SK-N-SH (cell line): ENCODE measurements at regions not wholly inside any gene's neighbourhood (a gene's known extent, or its start where the extent isn't known, plus 50 kb on each side); places are given as distances from the start of the nearest gene placed in this dataset.

Experiments
- CTCF ChIA-PET: fragments of 300-600, 350-600 bp; formaldehyde crosslinking; extraction: SDS; loops from one replicate; lab custom pipeline; 2021; lab: Yijun Ruan, JAX
- POLR2A ChIA-PET: fragments of 350-600 bp; sonication (Branson Sonifier 250); formaldehyde crosslinking; extraction: SDS; loops from one replicate; lab custom pipeline; 2020; ENCODE audit warnings: antibody characterized with exemption, inconsistent platforms; lab: Yijun Ruan, JAX
- DNase-seq: peaks from one replicate; pipeline ENCODE4 v3.0.0; 2012
- H2AFZ ChIP-seq: fragments of 200-600 bp; sonication (generic); 2 replicates; pipeline ENCODE4 v1.8.1; 2016; ENCODE audit warnings: antibody characterized with exemption, mild to moderate bottlenecking, low read depth
- H3F3A ChIP-seq: fragments of 200-600 bp; sonication (generic); replicated peaks from 2 replicates; pipeline ENCODE3; 2016; ENCODE audit warnings: antibody characterized with exemption, mild to moderate bottlenecking; ENCODE audit not compliant: insufficient read depth
- H3K27ac ChIP-seq, 2 experiments: fragments of 200-500 bp in 1 of 2; fragments of 200-600 bp in 1 of 2; sonication (Bioruptor generic) in 1 of 2; sonication (generic), shearing (Covaris generic) in 1 of 2; 2 replicates each; pipeline versions ENCODE4 v1.5.1 to v1.6.1; 2014 to 2016; ENCODE audit warnings: low read depth in 2 of 2, inconsistent platforms in 1 of 2, low read length in 1 of 2, mild to moderate bottlenecking in 1 of 2, mixed read lengths in 1 of 2
- H3K27me3 ChIP-seq: fragments of 200-600 bp; sonication (generic), shearing (Covaris generic); 2 replicates; pipeline ENCODE4 v1.6.1; 2016; ENCODE audit warnings: mixed run types; ENCODE audit not compliant: insufficient read depth
- H3K36me3 ChIP-seq, 2 experiments: fragments of 200-500 bp in 1 of 2; fragments of 200-600 bp in 1 of 2; sonication (Bioruptor generic) in 1 of 2; sonication (generic) in 1 of 2; replicated peaks in 1 of 2; 2 replicates each; pipeline versions ENCODE3 to v1.5.1; 2014 to 2016; ENCODE audit warnings: low read length in 1 of 2, mild to moderate bottlenecking in 1 of 2; ENCODE audit not compliant: insufficient read depth in 2 of 2, control insufficient read depth in 1 of 2
- H3K4me1 ChIP-seq, 2 experiments: fragments of 200-500 bp in 1 of 2; fragments of 200-600 bp in 1 of 2; sonication (Bioruptor generic) in 1 of 2; sonication (generic), shearing (Covaris generic) in 1 of 2; 2 replicates each; pipeline versions ENCODE4 v1.5.1 to v1.6.1; 2014 to 2016; ENCODE audit warnings: low read depth in 1 of 2, low read length in 1 of 2, mixed run types in 1 of 2; ENCODE audit not compliant: insufficient read depth in 2 of 2, control insufficient read depth in 1 of 2
- H3K4me2 ChIP-seq: fragments of 200-600 bp; sonication (generic), shearing (Covaris generic); 2 replicates; pipeline ENCODE4 v1.6.1; 2017; ENCODE audit warnings: mixed run types
- H3K4me3 ChIP-seq, 2 experiments: fragments of 200-500 bp in 1 of 2; fragments of 200-600 bp in 1 of 2; sonication (Bioruptor generic) in 1 of 2; sonication (generic), shearing (Covaris generic) in 1 of 2; 2 replicates each; pipeline versions ENCODE4 v1.5.1 to v1.8.1; 2014 to 2016; ENCODE audit warnings: low read depth in 2 of 2, inconsistent platforms in 1 of 2, low read length in 1 of 2, mild to moderate bottlenecking in 1 of 2, mixed read lengths in 1 of 2, moderate library complexity in 1 of 2
- H3K79me2 ChIP-seq: fragments of 200-600 bp; sonication (generic); 2 replicates; pipeline ENCODE4 v1.8.1; 2017; ENCODE audit warnings: mild to moderate bottlenecking; ENCODE audit not compliant: insufficient read depth
- H3K9ac ChIP-seq: fragments of 200-600 bp; sonication (generic); 2 replicates; pipeline ENCODE4 v1.6.1; 2017; ENCODE audit warnings: mixed run types
- H3K9me2 ChIP-seq: fragments of 200-600 bp; sonication (generic); 2 replicates; pipeline ENCODE4 v1.6.1; 2017; ENCODE audit warnings: mixed run types
- H3K9me3 ChIP-seq: fragments of 200-600 bp; sonication (generic); 2 replicates; pipeline ENCODE4 v1.6.1; 2017; ENCODE audit warnings: mixed run types, mild to moderate bottlenecking, moderate library complexity
- H4K20me1 ChIP-seq: fragments of 200-600 bp; sonication (generic); 2 replicates; pipeline ENCODE4 v1.6.1; 2017; ENCODE audit warnings: mild to moderate bottlenecking, mixed run types; ENCODE audit not compliant: insufficient read depth
- ELF1 ChIP-seq: IDR thresholded peaks from 2 replicates; pipeline ENCODE4 v1.4.0; 2012
- EZH2phosphoT487 ChIP-seq: fragments of 200-600 bp; sonication (generic); IDR thresholded peaks from 2 replicates; pipeline ENCODE4 v1.6.1; 2017; ENCODE audit warnings: low read depth, mixed run types, mild to moderate bottlenecking, antibody characterized with exemption, moderate library complexity, borderline replicate concordance
- FOSL2 ChIP-seq: IDR thresholded peaks from 2 replicates; pipeline ENCODE4 v1.4.0; 2012; ENCODE audit warnings: low read depth, mild to moderate bottlenecking, moderate library complexity, borderline replicate concordance
- FOXM1 ChIP-seq: IDR thresholded peaks from 2 replicates; pipeline ENCODE4 v1.4.0; 2012; ENCODE audit warnings: low read depth, mild to moderate bottlenecking
- NRF1 ChIP-seq: IDR thresholded peaks from 2 replicates; pipeline ENCODE4 v1.6.1; 2012; ENCODE audit warnings: low read depth, mild to moderate bottlenecking, low read length
- RCOR1 ChIP-seq: fragments of 150-350 bp; IDR thresholded peaks from 2 replicates; pipeline ENCODE4 v1.6.1; 2017; ENCODE audit warnings: antibody characterized with exemption, low read length
- SIN3A ChIP-seq: IDR thresholded peaks from 2 replicates; pipeline ENCODE4 v1.6.1; 2012; ENCODE audit warnings: low read depth, mild to moderate bottlenecking, low read length, moderate library complexity, borderline replicate concordance
- TEAD4 ChIP-seq: IDR thresholded peaks from 2 replicates; pipeline ENCODE4 v1.4.0; 2012; ENCODE audit warnings: mild to moderate bottlenecking, borderline replicate concordance; ENCODE audit not compliant: insufficient read depth
- WGBS: methylation state at CpG from one replicate; pipeline ENCODE4 v1.1.6; 2017; ENCODE audit warnings: low lambda C conversion rate; 5-methylcytosine and 5-hydroxymethylcytosine counted together
- TF ChIP-seq, protein P1 (sequence below): IDR thresholded peaks from 2 replicates; pipeline ENCODE4 v1.4.0; 2012; ENCODE audit warnings: low read depth, borderline replicate concordance
- TF ChIP-seq, protein P2 (sequence below): fragments of 150-350 bp; IDR thresholded peaks from 2 replicates; pipeline ENCODE4 v1.6.1; 2017; ENCODE audit warnings: antibody characterized with exemption, low read length, low read depth, borderline replicate concordance
- TF ChIP-seq, protein P3 (sequence below): IDR thresholded peaks from 2 replicates; pipeline ENCODE4 v1.4.0; 2012; ENCODE audit warnings: low read depth
- TF ChIP-seq, protein P4 (sequence below): fragments of 150-350 bp; IDR thresholded peaks from 2 replicates; pipeline ENCODE4 v1.6.1; 2016; ENCODE audit warnings: mild to moderate bottlenecking, low read depth, low read length
- TF ChIP-seq, protein P5 (sequence below): fragments of 200-600 bp; sonication (generic); IDR thresholded peaks from 2 replicates; pipeline ENCODE4 v1.6.1; 2017; ENCODE audit warnings: antibody characterized with exemption, mild to moderate bottlenecking, moderate library complexity

DNA sequence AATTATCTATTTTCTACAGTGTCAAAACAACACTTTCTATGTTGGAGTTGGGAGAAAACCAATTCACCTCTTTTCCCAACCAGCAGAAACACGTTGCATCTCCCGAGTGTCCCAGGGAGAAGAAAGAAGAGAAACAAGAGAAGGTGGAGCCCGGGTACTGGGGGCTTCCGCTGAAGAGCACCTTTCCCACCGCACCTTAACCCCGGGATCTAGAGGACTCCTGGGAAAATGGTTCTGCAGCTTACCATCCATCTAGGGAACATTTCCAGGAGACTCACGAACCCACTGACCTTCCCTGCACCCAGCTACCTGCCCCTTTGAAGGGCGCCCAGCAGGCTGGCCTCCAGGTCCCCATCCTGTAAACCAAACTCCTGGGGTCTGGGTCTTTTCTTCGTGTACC, 346.8 kb downstream of the TCERG1L start:
- WGBS = 19% methylated on average over 6 of the region's 9 CpGs
- H3K36me3 ChIP-seq = no peaks in the 10 kb centered on the region
- CTCF ChIA-PET = no interaction called here
- no peak overlapping the region for H3K4me2 ChIP-seq
- H3K4me3 ChIP-seq = no peak overlapping the region
- H3F3A ChIP-seq = no peaks in the 10 kb centered on the region
- no peaks in the 10 kb centered on the region for H4K20me1 ChIP-seq
- no peak for DNase-seq
- H3K4me1 ChIP-seq = no peaks in the 10 kb centered on the region
- no peaks in the 10 kb centered on the region for H3K27me3 ChIP-seq
- no peak overlapping the region for H3K27ac ChIP-seq
- H2AFZ ChIP-seq = no peak overlapping the region
- H3K9me2 ChIP-seq = no peaks in the 10 kb centered on the region
- no peak overlapping the region for H3K9ac ChIP-seq
- H3K79me2 ChIP-seq = no peaks in the 10 kb centered on the region
- TF ChIP-seq, protein P1, sequence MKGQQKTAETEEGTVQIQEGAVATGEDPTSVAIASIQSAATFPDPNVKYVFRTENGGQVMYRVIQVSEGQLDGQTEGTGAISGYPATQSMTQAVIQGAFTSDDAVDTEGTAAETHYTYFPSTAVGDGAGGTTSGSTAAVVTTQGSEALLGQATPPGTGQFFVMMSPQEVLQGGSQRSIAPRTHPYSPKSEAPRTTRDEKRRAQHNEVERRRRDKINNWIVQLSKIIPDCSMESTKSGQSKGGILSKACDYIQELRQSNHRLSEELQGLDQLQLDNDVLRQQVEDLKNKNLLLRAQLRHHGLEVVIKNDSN = no peak
- TF ChIP-seq FOSL2 (no peak), TEAD4 (no peak), EZH2phosphoT487 (no peak), FOXM1 (no peak), SIN3A (no peak), NRF1 (no peak)
- TF ChIP-seq, protein P2, sequence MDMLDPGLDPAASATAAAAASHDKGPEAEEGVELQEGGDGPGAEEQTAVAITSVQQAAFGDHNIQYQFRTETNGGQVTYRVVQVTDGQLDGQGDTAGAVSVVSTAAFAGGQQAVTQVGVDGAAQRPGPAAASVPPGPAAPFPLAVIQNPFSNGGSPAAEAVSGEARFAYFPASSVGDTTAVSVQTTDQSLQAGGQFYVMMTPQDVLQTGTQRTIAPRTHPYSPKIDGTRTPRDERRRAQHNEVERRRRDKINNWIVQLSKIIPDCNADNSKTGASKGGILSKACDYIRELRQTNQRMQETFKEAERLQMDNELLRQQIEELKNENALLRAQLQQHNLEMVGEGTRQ = no peak
- TF ChIP-seq, protein P3, sequence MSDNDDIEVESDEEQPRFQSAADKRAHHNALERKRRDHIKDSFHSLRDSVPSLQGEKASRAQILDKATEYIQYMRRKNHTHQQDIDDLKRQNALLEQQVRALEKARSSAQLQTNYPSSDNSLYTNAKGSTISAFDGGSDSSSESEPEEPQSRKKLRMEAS = no peak
- TF ChIP-seq, protein P4, sequence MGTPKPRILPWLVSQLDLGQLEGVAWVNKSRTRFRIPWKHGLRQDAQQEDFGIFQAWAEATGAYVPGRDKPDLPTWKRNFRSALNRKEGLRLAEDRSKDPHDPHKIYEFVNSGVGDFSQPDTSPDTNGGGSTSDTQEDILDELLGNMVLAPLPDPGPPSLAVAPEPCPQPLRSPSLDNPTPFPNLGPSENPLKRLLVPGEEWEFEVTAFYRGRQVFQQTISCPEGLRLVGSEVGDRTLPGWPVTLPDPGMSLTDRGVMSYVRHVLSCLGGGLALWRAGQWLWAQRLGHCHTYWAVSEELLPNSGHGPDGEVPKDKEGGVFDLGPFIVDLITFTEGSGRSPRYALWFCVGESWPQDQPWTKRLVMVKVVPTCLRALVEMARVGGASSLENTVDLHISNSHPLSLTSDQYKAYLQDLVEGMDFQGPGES = no peak
- POLR2A ChIA-PET = no interaction called here
- H3K9me3 ChIP-seq = no peaks in the 10 kb centered on the region

DNA sequence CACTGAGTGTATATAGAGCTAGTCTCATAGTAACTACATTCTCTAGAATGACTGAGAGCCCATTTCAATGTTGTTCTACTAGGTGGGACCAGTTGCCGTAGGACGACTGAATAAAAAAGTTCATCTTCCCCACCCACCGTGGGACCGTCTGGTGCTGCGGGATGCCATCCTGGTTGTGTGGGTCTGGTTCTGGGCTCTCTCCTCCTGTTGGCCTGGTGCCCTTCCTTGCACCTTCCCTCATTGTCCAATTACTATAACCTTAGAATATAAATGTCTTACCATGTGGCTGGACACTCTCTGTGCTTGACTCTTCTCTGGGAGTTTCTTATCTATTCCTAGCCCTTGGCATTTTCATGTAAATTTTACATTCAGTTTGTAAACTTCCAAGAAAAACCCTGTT, 344.4 kb downstream of the TCERG1L start:
- Histone ChIP-seq H3K79me2 (no peaks in the 10 kb centered on the region), H3K9me3 (no peaks in the 10 kb centered on the region), H4K20me1 (no peaks in the 10 kb centered on the region), H3K9me2 (no peaks in the 10 kb centered on the region), H3K4me2 (no peak overlapping the region), H3K4me3 (no peak overlapping the region), H3K27ac (no peak overlapping the region), H3F3A (no peaks in the 10 kb centered on the region), H3K4me1 (no peaks in the 10 kb centered on the region), H2AFZ (no peak overlapping the region), H3K9ac (no peak overlapping the region), H3K36me3 (no peaks in the 10 kb centered on the region), H3K27me3 (no peaks in the 10 kb centered on the region)
- no peak for DNase-seq
- TF ChIP-seq, protein P5, sequence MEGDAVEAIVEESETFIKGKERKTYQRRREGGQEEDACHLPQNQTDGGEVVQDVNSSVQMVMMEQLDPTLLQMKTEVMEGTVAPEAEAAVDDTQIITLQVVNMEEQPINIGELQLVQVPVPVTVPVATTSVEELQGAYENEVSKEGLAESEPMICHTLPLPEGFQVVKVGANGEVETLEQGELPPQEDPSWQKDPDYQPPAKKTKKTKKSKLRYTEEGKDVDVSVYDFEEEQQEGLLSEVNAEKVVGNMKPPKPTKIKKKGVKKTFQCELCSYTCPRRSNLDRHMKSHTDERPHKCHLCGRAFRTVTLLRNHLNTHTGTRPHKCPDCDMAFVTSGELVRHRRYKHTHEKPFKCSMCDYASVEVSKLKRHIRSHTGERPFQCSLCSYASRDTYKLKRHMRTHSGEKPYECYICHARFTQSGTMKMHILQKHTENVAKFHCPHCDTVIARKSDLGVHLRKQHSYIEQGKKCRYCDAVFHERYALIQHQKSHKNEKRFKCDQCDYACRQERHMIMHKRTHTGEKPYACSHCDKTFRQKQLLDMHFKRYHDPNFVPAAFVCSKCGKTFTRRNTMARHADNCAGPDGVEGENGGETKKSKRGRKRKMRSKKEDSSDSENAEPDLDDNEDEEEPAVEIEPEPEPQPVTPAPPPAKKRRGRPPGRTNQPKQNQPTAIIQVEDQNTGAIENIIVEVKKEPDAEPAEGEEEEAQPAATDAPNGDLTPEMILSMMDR = no peak
- no peak for TF ChIP-seq RCOR1
- TF ChIP-seq ELF1 = no peak
- CTCF ChIA-PET = no interaction called here
- 62% methylated on average over 5 of the region's 5 CpGs for WGBS
- POLR2A ChIA-PET = no interaction called here
